GM19397 (cell line): ENCODE measurements at regions not wholly inside any gene's neighbourhood (a gene's known extent, or its start where the extent isn't known, plus 50 kb on each side); places are given as distances from the start of the nearest gene placed in this dataset.

ENCODE experiments used
- ATAC-seq: cut with Tn5 transposase; IDR thresholded peaks from one replicate; pipeline ENCODE4 v1.9.1; 2021; ENCODE audit warnings: mild to moderate bottlenecking, moderate library complexity; ENCODE audit not compliant: unreplicated experiment

GRCh38 chr16:7980133-7980483 is 610.2 kb downstream of the TMEM114 start:
- no peak for ATAC-seq

- no peak for ATAC-seq
These were observed 610.7 kb downstream of the TMEM114 start for GRCh38 chr16:7979448-7980132.

GRCh38 chr16:7976563-7976962 is 613.7 kb downstream of the TMEM114 start:
- ATAC-seq: no peak

DNA sequence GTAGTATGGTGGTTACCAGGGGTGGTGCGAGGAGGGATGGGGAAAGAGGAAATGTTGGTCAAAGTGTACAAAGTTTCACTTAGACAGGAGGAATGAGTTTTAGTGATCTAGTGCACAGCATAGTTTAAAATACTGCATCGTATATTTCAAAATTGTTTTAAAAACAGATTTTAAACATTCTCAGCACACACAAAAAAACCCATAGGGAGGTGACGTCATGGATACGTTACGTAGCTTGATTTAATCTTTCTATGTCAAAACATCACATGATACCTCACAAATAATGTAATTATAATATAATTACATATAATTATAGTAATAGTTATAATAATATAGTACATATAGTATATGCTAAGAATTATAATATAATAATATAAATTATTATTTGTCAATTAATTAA is 614.2 kb downstream of the TMEM114 start:
- ATAC-seq: no peak

GRCh38 chr16:7967996-7968509 is 622.3 kb downstream of the TMEM114 start:
- no peak for ATAC-seq

DNA sequence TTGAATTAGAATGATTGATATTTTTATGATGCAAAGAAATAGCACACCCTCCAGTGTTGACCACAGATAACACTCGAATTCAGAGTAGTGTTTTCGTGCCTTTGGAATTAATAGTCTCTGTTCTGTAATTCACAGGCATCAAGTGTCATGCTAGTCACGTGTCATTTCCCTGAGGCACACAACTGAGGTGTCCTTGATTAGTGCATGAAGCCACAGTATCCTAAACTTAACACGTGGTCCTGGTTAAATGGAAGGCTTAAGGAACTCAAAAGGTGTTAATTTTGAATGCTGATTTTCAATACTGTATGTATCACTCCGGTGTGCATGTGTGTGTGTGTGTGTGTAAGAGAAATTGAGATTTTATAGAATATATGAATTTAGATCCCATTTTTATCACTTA is 625.6 kb downstream of the TMEM114 start:
- no peak for ATAC-seq

DNA sequence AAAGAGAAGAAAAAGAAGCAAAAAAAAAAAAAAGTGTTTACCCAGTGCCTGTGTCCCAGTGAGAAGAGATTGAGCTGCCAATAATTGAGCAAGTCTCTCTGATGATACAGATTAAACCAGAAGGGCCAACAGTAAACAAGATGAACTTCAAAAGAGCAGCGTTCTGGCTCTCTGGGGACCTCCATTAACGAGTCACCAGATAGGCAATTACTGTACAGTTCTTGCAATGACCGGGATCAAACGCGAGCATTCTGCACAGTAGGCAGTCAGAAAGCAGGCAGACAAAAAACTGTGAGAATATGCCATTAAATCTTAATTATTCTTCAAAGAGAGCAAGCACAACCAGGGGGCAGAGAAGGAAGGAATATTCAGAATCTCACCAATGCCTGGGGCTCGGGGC is 626.1 kb downstream of the TMEM114 start:
- no peak for ATAC-seq

DNA sequence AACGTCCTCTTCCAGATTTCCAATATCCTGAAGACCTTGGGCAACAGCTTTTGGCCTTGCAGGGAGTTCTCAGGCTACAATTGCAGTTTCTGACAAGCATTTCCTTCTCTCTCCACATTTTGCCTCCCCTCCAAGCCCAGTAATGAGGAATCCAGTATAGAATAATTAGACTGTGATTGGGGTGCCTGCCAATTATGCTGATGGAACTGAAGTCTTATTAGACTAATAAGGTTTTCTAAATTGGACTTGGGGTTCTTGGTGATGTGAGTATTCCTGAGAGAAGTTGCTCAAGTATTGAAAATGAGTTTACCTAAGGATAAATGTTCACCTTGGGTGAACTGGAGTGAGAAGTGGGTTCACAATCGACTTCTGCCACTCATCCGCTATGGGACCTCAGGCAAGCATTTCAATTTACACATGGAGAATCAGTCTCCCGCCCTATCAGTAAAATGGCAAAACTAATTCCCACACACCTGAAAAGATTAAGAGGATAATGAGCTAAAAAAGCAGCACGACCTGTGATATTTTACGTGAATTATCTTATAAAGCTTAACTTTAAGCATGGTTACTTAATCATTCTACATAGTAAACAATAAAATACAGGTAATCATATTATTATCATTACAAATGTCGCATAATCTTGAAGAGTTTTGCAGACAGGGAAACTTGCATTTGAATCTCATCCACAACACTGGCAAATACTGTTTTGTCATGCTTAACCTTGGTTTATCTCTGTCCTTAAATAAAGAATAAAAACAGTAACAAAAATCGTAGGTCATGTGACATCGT is 628.0 kb downstream of the TMEM114 start:
- ATAC-seq: no peak

DNA sequence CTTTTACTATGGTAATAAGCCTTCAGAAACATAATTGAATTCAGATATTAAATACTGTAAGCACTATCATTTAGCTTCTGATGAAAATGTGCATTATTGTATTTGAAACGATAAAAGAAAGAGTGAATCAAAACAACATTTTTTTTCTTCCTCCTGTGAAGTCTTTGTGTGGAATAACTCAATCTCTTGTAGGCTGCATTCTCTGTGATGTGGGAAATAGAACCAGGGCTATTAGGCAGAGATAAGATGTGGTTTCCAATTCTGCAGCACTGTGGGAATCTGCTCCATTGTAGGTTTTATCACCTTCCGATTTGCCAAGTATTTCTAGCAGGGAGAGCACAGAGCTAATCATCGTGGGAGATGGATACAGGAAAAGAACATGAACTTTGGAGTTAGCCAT is 624.5 kb downstream of the RBFOX1 start:
- no peak for ATAC-seq

DNA sequence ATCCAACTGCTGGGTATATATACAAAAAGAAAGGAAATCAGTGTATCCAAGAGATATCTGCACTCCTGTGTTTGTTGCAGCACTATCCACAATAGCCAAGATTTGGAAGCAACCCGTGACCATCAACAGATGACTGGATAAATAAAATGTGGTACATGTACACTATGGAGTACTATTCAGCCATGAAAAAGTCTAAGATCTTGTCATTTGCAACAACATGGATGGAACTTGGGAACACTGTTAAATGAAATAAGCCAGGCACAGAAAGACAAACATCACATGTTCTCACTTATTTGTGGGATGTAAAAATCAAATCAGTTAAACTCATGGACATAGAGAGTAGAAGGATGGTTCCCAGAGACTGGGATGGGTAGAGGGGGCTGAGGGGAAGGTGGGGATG is 620.7 kb downstream of the RBFOX1 start:
- ATAC-seq: no peak

DNA sequence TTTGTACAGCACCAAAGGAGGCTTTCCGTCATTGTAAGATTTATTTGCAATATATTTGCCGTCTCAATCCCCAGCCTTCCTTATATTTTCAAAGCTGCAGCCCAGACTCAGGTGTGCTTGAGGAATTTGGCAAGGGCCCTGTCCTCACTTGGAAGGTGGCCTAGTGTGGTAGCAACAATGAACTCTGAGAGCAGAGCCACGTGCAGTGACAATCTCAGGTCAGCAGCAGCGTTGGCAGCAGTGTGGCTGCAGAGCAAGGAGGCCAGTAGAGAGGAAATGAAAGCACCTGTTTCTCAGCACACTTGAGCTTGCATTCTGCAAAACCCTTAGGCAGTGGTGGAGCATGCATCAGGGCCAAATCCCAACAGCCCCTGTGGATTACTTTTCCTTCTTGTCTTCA is 613.5 kb downstream of the RBFOX1 start:
- no peak for ATAC-seq

- ATAC-seq: no peak
These were observed 605.5 kb downstream of the RBFOX1 start for GRCh38 chr16:7938175-7938574.

- no peak for ATAC-seq
These were observed 588.7 kb downstream of the RBFOX1 start for GRCh38 chr16:7921345-7921744.

GRCh38 chr16:7919782-7920181 is 587.1 kb downstream of the RBFOX1 start:
- ATAC-seq: no peak

- no peak for ATAC-seq
These were observed 582.1 kb downstream of the RBFOX1 start for GRCh38 chr16:7914748-7915147.

DNA sequence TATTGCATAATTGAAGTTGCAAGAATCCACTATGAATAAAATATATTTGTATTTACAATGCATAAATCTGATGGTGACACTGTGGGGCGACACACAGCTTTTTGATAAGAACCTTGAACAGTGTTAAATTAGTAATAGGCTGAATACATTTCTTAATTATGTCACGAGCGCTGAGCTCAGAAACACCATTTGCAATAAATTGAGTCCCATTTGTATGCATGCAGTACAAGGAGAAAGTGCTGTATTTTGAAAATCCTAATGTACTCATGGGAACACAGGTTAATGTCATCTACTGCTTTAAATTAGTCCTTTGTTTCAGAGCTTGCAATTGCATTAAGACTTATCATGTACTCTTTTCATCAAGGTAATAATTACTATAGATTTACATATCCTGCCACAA is 579.5 kb downstream of the RBFOX1 start:
- ATAC-seq: no peak

GRCh38 chr16:7910116-7910515 is 577.5 kb downstream of the RBFOX1 start:
- ATAC-seq: no peak

- ATAC-seq: no peak
These were observed 555.8 kb downstream of the RBFOX1 start for GRCh38 chr16:7888411-7888810.

DNA sequence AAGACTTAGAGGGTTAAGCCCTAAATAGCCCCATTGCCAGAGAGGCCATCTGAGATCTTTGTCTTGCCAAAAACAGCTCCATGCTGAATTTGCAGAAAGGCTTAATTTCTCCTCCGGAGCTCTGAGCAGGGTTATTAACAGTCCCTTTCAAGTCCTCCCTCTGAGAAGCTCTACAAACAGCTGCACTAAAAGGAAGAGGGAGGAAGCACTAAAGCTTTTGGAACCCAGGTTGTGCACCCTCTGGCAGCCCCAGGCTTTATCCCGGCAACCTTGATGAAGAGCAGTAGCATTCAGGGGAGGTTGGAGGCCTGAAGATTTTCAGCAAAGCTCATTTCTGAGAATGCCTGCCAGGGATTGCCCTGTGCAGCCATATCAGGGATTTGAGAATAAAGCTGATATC is 554.7 kb downstream of the RBFOX1 start:
- ATAC-seq: no peak

- no peak for ATAC-seq
These were observed 539.3 kb downstream of the RBFOX1 start for GRCh38 chr16:7871979-7872378.

DNA sequence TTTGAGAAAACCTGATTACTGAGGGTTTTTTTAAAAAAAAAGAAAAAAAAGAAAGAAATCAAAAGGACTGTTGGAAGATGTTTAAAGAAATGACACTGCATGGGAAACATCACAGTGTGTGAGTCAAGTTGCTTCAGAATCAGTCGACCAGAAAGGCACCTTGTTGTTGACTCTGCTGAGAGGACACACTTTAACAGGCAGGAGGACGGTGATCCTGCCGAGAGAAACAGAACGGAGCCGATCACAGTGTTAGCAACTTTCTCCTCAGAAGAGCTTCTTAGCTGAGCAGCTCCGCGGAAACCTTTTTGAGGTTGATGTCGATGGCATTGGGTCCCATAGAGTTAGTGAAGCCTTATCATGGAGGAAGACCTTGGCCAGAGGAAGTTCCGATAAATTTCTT is 538.7 kb downstream of the RBFOX1 start:
- no peak for ATAC-seq

DNA sequence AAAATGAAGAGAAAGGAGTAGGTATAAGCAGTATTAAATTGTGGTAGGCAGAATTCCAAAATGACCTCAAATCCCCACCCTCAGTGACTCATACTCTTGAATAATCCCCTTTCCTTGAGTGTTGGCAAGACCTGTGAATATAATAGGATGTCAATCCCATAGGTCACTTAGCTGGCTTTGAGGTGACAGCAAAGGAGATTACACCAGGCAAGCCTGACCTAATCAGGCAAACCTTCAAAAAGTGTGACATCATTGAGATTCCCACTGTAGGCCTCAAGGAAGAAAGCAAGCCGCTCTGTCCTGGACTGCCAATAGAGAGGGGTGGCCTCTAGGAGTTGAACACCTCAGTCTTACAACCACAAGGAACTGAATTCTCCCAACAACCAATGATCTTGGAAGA is 535.2 kb downstream of the RBFOX1 start:
- no peak for ATAC-seq
